SK-N-MC (cell line): ENCODE measurements at regions not wholly inside any gene's neighbourhood (a gene's known extent, or its start where the extent isn't known, plus 50 kb on each side); places are given as distances from the start of the nearest gene placed in this dataset.

Experiments used
- EZH2 ChIP-seq: fragments of 200-600 bp; sonication (generic); IDR thresholded peaks from one replicate; pipeline ENCODE4 v1.6.1; 2017; ENCODE audit warnings: antibody characterized with exemption
- FOXP2 ChIP-seq: optimal IDR thresholded peaks from 2 replicates; pipeline ENCODE3; 2011; ENCODE audit warnings: mild to moderate bottlenecking, moderate library complexity; ENCODE audit not compliant: insufficient read depth; ENCODE audit errors: extremely low read length, control extremely low read depth
- POLR2AphosphoS5 ChIP-seq: IDR thresholded peaks from 2 replicates; pipeline ENCODE4 v1.6.1; 2012; ENCODE audit warnings: mild to moderate bottlenecking, low read depth, low read length, borderline replicate concordance

GRCh38 chrX:34891391-34891790, 51.2 kb upstream of the FAM47B start:
- TF ChIP-seq EZH2 (no peak), FOXP2 (no peak), POLR2AphosphoS5 (no peak)
